ENCODE measurements at regions not wholly inside any gene's neighbourhood (a gene's known extent, or its start where the extent isn't known, plus 50 kb on each side); places are given as distances from the start of the nearest gene placed in this dataset.

DNA sequence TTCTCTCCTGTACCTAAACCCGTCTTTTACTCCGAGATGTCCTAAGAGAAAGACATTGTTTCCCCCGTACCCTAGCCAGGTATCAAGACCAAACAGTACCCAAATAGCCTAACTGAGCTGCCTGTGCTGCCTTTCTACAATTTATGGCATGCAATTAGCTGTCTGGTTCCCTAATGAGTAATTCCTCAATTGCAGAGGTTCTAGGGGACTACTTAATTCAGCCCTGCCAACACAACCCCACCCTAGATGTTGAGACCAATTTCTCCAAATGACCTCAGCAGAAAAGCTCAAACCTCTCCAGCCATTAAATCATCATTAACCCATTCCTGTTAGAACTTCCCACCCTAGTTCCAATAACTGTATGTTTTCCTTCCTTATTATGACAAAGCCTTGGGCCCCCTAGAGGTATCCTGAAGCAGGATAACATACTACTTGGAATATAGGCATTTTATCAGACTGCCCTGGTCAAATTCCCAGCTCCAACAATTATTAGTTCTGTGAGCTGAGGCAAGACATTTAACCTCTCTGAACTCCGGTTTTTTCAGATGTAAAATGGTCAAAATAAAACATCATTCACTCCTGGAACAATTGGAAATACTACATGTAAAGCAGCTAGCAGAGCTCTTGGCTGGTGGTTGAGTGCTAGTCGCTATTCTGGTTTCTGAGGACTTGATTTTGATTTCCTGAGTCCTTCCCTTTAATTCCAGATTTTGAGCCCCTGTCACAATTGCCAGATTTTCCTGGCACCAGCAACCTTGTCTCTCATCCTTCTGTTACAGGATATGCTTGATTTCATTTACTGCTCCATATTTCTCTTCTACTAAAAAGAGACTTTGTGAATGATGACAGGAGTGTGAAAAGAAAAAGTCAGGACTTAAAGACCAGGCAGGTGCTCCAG is 244.6 kb upstream of the TENM3 start:
- DNase-seq (ENCODE audit: extremely low read depth in 1 of 2, low read depth in 1 of 2): no peak

DNA sequence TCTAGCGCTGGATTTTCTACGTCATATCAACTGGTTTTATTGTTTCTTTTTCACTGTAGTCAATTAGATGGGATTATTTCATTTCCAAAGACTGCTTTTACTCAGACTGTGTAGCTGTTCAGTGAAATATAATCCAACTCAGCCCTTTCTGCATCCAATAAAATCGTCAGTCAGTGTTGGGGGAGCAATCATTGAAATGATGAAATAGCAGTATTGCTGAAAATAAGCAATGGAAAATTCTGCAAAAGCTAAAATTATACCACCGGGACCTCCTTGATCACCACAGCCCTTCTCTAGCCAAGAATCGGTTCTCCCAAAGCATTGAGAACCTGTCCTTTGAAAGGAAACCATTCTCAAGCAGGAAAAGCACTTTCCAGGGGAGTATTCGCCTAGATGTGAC is 243.1 kb upstream of the TENM3 start:
- DNase-seq (ENCODE audit: extremely low read depth in 1 of 2, low read depth in 1 of 2): no peak

DNA sequence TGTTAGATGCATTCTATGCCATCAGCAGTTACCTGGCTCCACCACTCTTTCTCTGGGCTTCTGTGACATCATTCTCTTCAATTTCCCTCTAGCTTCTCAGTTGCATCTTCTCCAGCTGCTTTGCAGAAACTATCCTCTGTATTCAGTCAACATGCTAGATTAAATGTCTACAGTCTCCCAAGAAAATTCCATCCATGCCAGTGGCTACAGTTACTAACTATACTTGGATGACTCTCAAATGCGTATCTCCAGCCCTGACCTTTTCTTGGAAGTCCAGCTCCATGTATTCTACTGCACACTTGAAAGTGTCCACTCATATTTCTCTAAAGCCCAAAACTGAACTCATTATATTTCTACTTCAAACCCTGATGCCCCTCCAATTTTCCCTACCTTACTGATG is 232.3 kb upstream of the TENM3 start:
- no peak for DNase-seq (ENCODE audit: extremely low read depth in 1 of 2, low read depth in 1 of 2)

DNA sequence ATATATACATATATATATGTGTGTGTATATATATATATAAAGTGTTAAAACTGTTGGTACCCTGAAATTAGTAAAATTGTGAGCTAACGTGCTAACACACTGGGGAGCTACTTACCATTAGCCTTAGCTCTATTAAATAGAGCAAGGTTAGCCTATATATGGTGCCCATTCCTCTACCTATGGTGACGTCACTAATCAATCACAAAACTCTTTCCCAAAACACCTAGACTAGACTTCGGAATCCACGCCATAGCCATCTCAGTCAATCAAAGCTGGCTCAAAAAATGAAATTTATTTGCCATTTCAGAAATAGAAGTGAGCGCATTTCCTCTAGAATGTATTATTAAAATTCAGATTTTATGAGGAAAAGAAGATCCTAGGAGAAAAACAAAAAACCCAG is 229.0 kb upstream of the TENM3 start:
- DNase-seq (ENCODE audit: extremely low read depth in 1 of 2, low read depth in 1 of 2): no peak

DNA sequence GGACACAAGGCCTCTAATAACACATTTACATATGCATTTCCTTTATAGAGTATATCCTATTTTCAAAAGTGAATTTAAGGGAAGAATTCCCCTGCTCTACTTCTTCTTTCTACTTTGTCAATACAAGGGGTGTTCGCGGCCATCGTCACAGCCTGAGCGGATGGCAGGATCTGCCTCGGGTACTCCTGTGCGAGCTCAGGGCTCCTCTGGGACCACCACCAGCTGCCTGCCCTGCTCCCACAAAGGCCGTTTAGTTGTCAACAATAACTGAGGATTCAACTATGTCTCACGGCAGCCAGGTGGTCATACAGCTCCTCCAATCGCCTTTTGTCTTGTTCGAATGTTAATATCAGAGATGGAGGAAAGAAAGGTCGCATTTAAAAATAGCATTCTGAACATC is 228.2 kb upstream of the TENM3 start:
- no peak for DNase-seq (ENCODE audit: extremely low read depth in 1 of 2, low read depth in 1 of 2)

DNA sequence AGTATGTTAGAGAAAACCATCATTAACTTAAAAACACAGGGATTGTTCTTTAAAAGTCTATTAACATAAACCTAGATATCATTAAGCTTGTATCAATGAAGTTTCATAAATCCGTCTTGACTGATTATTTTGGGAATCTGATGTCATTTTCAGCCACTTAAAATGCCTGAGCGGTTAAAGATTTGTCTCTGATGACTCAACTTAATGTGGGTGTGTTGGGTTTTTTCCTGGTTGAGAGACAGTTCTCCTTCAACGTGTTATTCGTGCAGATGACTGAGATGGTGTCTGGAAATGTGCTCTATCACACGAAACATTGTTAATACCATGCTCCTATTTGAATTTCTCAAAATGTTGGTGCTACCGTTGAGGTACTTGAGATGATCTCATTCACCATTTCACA is 227.3 kb upstream of the TENM3 start:
- no peak for DNase-seq (ENCODE audit: extremely low read depth in 1 of 2, low read depth in 1 of 2)

DNA sequence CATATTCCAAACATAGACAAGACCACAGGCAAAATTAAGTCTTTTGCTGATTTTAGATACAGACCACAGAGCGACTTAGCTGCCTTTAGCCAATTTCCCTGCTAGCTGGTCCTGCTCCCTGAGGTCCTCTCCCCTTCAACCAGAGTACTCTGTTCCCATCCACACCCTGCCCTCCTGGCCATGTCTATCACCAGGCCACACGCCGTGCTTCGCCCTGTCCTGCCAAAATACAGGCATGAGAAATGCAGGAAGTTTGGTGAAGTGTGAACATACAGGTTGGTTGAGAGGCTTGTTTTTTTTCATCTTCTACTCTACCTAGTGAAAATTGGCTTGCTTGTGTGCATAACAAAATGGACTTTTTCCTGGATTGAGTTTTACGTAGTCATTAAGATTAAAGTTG is 226.2 kb upstream of the TENM3 start:
- no peak for DNase-seq (ENCODE audit: extremely low read depth in 1 of 2, low read depth in 1 of 2)

DNA sequence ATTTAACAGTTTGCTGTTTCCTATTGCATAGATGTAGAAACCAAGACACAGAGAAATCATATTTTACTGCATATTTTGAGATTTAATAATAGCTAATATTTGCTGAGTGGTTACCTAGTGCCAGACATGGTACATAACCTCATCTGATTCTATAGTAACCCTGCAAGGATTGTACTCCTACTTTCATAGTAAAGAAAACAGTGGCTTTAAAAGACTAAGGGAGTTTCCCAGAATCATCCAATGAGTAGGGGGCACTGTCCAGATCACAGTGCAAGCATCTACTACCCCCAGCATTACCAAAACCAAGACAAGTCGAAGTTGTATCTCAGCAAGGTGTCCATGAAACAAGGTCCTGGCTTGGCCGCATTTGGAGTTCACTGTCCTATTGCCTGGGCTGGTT is 224.5 kb upstream of the TENM3 start:
- no peak for DNase-seq (ENCODE audit: extremely low read depth in 1 of 2, low read depth in 1 of 2)

DNA sequence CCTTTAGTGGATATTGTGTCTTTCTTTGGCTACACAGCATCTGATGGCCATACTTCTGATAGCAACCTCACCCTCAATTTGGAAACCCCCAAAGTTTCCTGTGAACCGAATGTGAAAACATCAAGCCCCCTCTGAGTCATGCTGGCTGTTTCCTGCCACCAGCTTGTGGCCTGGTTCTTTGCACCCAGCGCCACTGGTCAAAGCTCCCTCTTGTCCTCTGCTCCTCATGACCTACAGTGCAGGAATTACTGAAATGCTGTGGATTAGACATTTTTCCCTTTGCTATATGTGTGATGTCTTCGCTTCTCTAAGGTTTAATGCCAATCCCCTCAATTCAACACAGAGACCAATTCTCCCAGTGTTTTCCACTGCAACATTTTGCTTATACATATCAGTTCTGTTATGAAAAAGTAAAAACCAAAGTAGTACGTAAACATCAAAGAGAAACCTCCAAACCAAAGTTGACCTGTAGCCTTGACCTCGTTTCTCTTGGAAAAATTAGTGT is 224.0 kb upstream of the TENM3 start:
- no peak for DNase-seq (ENCODE audit: extremely low read depth in 1 of 2, low read depth in 1 of 2)

DNA sequence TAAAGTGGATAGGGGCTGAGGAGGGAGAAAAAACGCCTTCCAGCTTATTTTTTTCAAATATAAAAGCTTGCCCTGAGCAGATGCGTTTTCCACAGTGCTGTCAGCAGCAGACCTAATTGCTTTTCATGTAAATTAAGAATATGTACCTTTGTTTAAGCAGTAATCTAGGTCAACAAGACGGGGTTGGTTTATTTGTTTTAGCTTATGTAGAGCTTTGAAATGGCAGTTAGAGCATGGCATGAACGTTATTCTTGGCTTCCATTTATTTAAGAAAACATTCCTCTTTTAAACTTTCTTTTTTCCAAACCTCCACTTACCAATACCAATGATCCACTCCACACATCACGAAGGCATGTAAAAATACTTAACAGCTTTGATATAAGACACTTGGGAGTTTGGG is 220.3 kb upstream of the TENM3 start:
- DNase-seq (ENCODE audit: extremely low read depth in 1 of 2, low read depth in 1 of 2): no peak

DNA sequence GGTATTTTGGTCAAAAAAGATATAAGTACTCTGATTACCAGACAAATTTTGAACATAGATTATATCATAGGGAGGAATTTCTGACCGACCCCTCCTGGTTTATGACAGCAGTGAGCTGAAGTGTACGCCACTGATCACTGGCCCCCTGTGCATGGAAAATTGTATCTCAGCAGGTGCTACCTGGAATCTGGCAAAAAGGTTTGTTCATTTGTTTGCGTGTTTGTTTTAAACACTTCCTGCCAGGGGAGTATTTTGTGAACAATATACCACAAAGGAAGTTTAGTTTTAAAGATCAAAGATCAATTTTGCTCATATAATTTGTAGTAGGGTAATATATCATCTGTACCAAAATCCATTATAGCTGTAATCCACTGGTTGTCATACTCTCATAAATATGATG is 219.7 kb upstream of the TENM3 start:
- DNase-seq (ENCODE audit: extremely low read depth in 1 of 2, low read depth in 1 of 2): no peak

DNA sequence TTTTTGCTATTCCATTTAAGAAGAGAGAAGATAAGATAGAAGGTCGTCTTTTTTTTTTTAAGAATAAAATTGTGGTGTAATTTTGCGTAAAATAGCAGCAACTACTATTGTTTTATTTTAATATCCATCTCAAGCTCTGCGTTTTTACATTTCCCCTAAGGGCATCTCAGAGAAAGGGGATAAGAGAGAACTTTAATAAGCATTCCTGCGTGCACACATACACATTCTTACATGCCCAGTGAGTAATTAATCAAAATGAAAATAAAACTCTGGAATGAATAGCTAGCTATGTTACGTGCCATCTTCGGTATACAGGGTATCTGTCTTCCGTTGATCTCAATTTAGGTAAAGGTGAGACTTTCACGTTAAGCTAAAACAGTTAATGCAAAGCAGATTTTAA is 200.3 kb upstream of the TENM3 start:
- no peak for DNase-seq (ENCODE audit: extremely low read depth in 1 of 2, low read depth in 1 of 2)

DNA sequence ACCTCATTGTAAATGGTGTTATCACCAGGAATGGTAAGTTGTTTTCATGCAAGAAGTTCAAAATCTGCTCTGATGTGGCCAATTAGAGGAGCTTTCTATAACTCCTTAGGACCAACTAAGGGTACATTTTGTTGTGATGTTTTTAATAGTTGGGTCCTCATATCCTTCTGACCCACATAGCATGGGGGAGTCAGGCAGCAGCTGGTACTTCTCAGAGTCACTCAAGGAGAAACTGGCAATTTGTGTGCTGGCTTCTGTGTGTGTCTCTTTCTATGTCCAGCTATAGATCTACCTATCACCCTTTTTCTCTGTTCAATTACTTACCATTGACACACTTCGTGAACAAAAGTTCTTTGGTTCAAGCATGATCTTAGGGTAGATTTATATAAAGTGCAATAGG is 194.3 kb upstream of the TENM3 start:
- no peak for DNase-seq (ENCODE audit: extremely low read depth in 1 of 2, low read depth in 1 of 2)

DNA sequence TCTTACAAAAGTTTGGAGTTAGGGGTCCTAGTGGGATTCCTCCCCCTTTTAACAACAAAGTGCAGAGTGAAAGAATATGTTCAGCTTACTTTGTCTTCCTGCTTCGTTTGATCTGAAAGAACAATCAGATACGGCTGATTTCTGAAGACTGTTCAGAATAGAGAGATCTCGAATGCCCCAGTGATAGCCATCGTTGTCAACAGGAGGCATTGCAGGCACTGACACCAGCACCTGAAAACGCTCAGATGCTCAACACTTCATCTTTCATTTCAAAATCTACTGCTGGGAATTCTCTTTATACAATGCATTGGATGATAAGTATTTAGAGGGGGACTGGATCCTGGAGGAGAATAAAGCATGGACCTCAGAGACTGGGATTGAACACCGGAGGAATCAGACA is 186.3 kb upstream of the TENM3 start:
- DNase-seq (ENCODE audit: extremely low read depth in 1 of 2, low read depth in 1 of 2): no peak

DNA sequence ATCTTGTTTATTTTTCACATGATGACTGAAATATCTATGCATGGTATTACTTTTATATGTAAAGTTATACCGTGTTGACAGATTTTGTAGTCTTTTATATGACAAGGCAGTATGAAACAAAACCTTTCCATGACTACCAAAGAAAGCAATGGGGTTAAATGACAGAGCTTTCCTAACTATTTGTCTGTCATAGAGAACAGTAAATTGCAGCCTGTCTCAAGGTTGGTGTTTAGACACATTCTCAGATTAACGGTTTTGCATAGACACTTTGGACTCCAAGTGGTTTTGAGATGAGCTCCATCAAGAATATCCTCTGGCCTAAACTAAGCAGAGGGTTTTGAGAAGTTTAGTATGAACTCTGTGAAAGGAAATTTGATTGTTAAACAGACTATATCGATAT is 180.7 kb upstream of the TENM3 start:
- no peak for DNase-seq (ENCODE audit: extremely low read depth in 1 of 2, low read depth in 1 of 2)

DNA sequence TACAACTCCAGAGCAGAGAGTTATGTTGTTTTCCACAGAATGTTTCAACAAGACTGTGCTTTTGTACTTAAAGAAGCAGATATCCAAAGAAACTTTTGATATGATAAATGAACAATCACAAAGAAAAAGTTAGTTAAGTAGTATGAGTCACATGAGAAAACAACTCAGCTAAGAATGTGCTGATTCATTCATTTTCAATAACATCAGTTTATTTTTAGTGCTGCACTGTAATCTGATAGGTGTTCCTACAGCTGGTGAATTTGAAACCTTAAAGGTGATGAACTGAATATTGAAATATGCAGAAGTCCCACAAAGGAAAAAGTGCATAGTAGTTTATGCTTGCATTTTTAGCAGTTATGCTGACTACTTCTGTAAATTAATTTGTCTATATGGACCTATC is 180.3 kb upstream of the TENM3 start:
- DNase-seq (ENCODE audit: extremely low read depth in 1 of 2, low read depth in 1 of 2): no peak

DNA sequence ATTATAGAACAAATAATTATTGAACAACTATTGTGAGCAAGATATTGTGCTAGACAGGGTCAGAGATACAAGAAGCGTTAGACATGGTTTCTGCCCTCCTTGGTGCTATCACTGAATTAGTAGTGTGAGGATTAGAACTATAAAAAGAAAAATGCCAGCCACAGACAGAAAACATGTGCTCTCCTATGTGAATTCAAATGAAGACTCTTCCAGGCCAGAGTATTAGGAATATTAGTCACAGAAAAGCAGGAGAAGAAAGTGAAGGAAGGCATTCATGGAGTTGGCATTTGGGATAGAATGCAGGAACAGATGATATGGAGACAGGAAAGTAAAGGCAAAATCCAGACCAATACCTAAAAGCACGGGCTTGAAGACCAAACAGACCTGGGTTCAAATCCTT is 179.6 kb upstream of the TENM3 start:
- DNase-seq (ENCODE audit: extremely low read depth in 1 of 2, low read depth in 1 of 2): no peak

DNA sequence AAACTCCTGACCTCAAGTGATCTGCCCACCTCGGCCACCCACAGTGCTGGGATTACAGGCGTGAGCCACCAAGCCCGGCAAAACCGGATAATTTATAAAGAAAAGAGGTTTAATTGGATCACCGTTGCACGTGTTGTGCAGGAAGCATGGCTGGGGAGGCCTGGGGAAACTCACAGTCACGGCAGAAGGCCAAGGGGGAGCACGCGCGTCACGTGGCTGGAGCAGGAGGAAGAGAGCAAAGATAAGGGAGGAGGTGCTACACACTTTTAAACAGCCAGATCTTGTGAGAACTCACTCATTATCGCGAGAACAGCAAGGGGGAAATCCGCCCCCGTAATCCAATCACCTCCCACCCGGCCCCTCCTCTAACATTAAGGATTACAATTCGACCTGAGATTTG is 177.9 kb upstream of the TENM3 start:
- no peak for DNase-seq (ENCODE audit: extremely low read depth in 1 of 2, low read depth in 1 of 2)

DNA sequence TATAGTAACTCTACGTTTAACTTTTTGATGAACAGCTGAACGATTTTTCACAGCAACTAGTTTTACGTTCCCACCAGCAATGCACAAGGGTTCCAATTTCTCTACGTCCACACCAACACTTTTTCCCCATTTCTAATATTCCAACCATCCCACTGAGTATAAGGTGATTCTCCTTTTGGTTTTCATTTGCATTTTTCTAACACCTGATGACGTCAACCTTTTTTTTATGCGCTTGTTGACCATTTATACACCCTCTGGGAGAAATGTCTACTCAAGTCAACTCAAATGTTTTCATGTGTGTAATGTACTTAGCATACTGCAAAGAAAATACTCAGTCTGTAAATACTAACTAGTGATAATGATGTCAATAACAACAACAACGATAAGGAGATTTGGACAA is 177.2 kb upstream of the TENM3 start:
- DNase-seq (ENCODE audit: extremely low read depth in 1 of 2, low read depth in 1 of 2): no peak

DNA sequence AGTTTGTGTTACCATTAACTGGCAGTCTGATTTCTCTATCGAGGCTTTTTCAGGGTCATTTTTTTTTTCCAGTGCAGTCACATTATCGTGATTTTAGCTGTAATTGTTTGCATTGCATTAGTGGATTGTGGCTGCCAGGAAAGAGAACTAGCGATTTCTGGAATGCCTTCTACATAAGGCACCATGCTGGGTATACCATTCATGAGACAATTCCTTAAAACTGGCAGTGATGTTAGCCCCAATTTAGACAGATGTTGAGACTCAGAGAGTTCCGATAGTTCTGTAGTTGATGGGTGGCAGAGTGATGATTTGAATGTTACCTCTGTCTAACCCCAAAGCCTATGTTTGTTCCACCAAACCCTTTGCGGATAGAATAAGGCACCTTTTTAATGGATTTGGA is 175.4 kb upstream of the TENM3 start:
- DNase-seq (ENCODE audit: extremely low read depth in 1 of 2, low read depth in 1 of 2): no peak

DNA sequence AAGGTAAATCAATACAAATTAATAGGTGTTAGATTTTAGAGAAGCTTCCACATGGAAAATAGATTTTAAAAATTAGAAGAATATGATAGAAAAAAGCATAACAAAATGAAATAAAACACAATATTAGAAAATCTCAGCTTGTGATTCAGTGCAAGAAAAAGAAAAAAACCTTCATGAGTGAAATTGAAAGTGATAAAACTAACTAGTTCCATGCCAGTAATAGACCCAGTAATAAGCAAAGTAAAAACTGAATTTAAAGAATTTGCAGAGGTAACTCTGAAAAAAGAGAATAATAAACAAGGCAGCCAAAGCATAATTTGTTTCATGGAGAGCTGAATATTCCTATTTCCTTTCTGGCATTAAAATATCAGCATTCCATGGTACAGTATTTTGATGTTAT is 174.3 kb upstream of the TENM3 start:
- no peak for DNase-seq (ENCODE audit: extremely low read depth in 1 of 2, low read depth in 1 of 2)

DNA sequence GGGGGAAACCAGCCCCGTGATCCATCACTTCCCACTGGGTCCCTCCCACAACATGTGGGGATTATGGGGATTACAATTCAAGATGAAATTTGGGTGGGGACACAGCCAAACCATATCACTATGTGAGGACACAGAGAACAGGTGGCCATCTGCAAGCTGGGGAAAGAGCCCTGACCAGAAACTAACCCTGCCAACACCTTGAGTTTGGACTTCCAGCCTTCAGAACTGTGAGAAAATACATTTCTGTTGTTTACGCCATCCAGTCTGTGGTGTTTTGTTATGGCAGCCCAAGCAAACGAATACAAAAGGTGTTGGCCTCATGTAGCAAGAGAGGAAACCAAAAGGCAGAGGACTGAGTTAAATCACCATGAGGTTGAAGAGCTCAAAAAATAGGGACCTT is 169.9 kb upstream of the TENM3 start:
- no peak for DNase-seq (ENCODE audit: extremely low read depth in 1 of 2, low read depth in 1 of 2)

DNA sequence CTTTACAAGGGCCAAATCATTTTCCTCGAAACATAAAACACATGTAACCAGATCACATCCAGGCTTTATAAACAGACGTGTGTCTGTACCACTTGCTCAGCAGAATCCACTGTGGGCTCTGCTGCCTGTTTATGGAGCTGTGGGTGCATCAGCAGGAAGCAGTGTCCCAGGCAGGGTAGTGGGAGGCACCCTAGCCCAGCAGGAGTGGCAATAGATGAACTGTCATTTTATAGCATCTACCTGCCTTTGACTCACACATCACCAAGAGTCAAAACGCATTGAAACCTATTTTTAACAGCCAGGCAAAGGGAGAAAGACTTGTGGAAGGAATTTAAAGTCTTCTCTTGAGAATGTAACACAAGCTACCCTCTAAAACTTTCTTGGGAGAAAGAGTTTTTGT is 169.1 kb upstream of the TENM3 start:
- DNase-seq (ENCODE audit: extremely low read depth in 1 of 2, low read depth in 1 of 2): no peak
